Endothelial cell of umbilical vein (primary cell): ENCODE measurements at regions not wholly inside any gene's neighbourhood (a gene's known extent, or its start where the extent isn't known, plus 50 kb on each side); places are given as distances from the start of the nearest gene placed in this dataset.

Experiments
- BruUV-seq: library from RNA; stranded (reverse); fragments of 400-500 nt; replicated peaks from 2 replicates; lab custom pipeline; 2021; lab: Mats Ljungman, UMichigan
- CTCF ChIA-PET: fragments of 300-600, 350-600 bp; sonication (Branson Sonifier 250); formaldehyde crosslinking; loops from one replicate; lab custom pipeline; 2021; ENCODE audit warnings: antibody characterized with exemption, inconsistent platforms; lab: Charles Lee
- POLR2A ChIA-PET: fragments of 300-600, 350-600 bp; sonication (Branson Sonifier 250); formaldehyde crosslinking; loops from one replicate; lab custom pipeline; 2021; ENCODE audit warnings: antibody characterized with exemption, inconsistent platforms; lab: Charles Lee
- DNase-seq: peaks from one replicate; pipeline ENCODE4 v3.0.0-alpha.2; 2011; ENCODE audit warnings: low read depth, low spot score
- FAIRE-seq: peaks from 2 replicates; lab custom pipeline; 2011; peaks lifted over from hg19 to GRCh38; lab: Jason Lieb, UNC
- H2AFZ ChIP-seq: 2 replicates; pipeline ENCODE4 v1.6.0; 2012; ENCODE audit warnings: low read depth, low read length, control low read depth, inconsistent platforms
- H3K27ac ChIP-seq: 2 replicates; pipeline ENCODE4 v1.5.1; 2011; ENCODE audit warnings: low read depth, mild to moderate bottlenecking, control low read depth, low read length, moderate library complexity; ENCODE audit not compliant: insufficient read depth
- H3K27me3 ChIP-seq, 2 experiments: 2 replicates each; pipeline versions ENCODE4 v1.6.0 to v1.6.1; 2011; ENCODE audit warnings: low read length in 2 of 2, mixed read lengths in 1 of 2; ENCODE audit not compliant: control insufficient read depth in 2 of 2, insufficient read depth in 2 of 2
- H3K36me3 ChIP-seq, 2 experiments: 2 replicates in 1 of 2; 3 replicates in 1 of 2; pipeline ENCODE4 v1.5.1; 2011; ENCODE audit warnings: low read length in 2 of 2, mild to moderate bottlenecking in 1 of 2, moderate library complexity in 1 of 2; ENCODE audit not compliant: control insufficient read depth in 2 of 2, insufficient read depth in 2 of 2; ENCODE audit errors: extremely low read depth in 1 of 2
- H3K4me1 ChIP-seq: 3 replicates; pipeline ENCODE4 v1.5.1; 2011; ENCODE audit warnings: mild to moderate bottlenecking, low read length; ENCODE audit not compliant: control insufficient read depth, insufficient read depth; ENCODE audit errors: extremely low read depth
- H3K4me2 ChIP-seq: 2 replicates; pipeline ENCODE4 v1.6.1; 2011; ENCODE audit warnings: low read length, control low read depth, mixed read lengths; ENCODE audit not compliant: insufficient read depth
- H3K4me3 ChIP-seq, 3 experiments: fragments of 200-600 bp in 1 of 3; sonication (generic), shearing (Covaris generic) in 1 of 3; replicated peaks in 1 of 3; 2 replicates each; pipeline ENCODE4 v1.5.1; 2011 to 2016; ENCODE audit warnings: control low read depth in 3 of 3, low read length in 3 of 3, mild to moderate bottlenecking in 2 of 3, inconsistent platforms in 1 of 3, low read depth in 1 of 3, moderate library complexity in 1 of 3; ENCODE audit not compliant: insufficient read depth in 1 of 3
- H3K79me2 ChIP-seq: 2 replicates; pipeline ENCODE4 v1.6.0; 2012; ENCODE audit warnings: low read length, inconsistent platforms; ENCODE audit not compliant: control insufficient read depth, insufficient read depth
- H3K9ac ChIP-seq: replicated peaks from 2 replicates; pipeline ENCODE3; 2011; ENCODE audit warnings: low read length, control low read depth; ENCODE audit not compliant: insufficient read depth; ENCODE audit errors: extremely low read depth
- H3K9me1 ChIP-seq: replicated peaks from 3 replicates; pipeline ENCODE4 v1.6.0; 2011; ENCODE audit warnings: mild to moderate bottlenecking, low read length; ENCODE audit not compliant: control insufficient read depth, insufficient read depth; ENCODE audit errors: extremely low read depth
- H3K9me3 ChIP-seq: replicated peaks from 2 replicates; pipeline ENCODE4 v1.5.1; 2012; ENCODE audit warnings: low read length, inconsistent platforms; ENCODE audit not compliant: control insufficient read depth, insufficient read depth
- H4K20me1 ChIP-seq: replicated peaks from 2 replicates; pipeline ENCODE3; 2011; ENCODE audit warnings: mild to moderate bottlenecking, low read length; ENCODE audit not compliant: control insufficient read depth, insufficient read depth; ENCODE audit errors: extremely low read depth
- CTCF ChIP-seq, 2 donors: IDR thresholded peaks; 1 replicate in 1 of 2; 2 replicates in 1 of 2; pipeline ENCODE4 v1.5.1; 2011; ENCODE audit warnings: low read length in 2 of 2, mild to moderate bottlenecking in 2 of 2, moderate library complexity in 2 of 2, control low read depth in 1 of 2, inconsistent platforms in 1 of 2, low read depth in 1 of 2; ENCODE audit not compliant: insufficient read depth in 1 of 2; ENCODE audit errors: extremely low read depth in 1 of 2
- EZH2 ChIP-seq: IDR thresholded peaks from 2 replicates; pipeline ENCODE4 v1.6.1; 2012; ENCODE audit warnings: borderline replicate concordance, low read depth, mild to moderate bottlenecking, moderate library complexity, low read length, inconsistent platforms; ENCODE audit not compliant: severe bottlenecking
- FOS ChIP-seq: IDR thresholded peaks from 2 replicates; pipeline ENCODE4 v1.6.1; 2011; ENCODE audit warnings: mild to moderate bottlenecking, low read length, moderate library complexity, borderline replicate concordance; ENCODE audit not compliant: insufficient read depth
- GATA2 ChIP-seq: IDR thresholded peaks from 2 replicates; pipeline ENCODE4 v1.7.0; 2011; ENCODE audit warnings: low read depth, mild to moderate bottlenecking, moderate library complexity, mixed read lengths, low read length; ENCODE audit not compliant: insufficient read length, insufficient read depth
- JUN ChIP-seq: IDR thresholded peaks from 2 replicates; pipeline ENCODE4 v1.6.1; 2011; ENCODE audit warnings: borderline replicate concordance, low read depth; ENCODE audit not compliant: insufficient read length, insufficient read depth
- MAX ChIP-seq: IDR thresholded peaks from 2 replicates; pipeline ENCODE4 v1.6.1; 2011; ENCODE audit not compliant: insufficient read depth, insufficient read length
- MYC ChIP-seq: IDR thresholded peaks from one replicate; pipeline ENCODE4 v1.6.1; 2011; ENCODE audit warnings: mild to moderate bottlenecking, low read depth, low read length
- POLR2A ChIP-seq: IDR thresholded peaks from 2 replicates; pipeline ENCODE4 v1.6.1; 2012; ENCODE audit warnings: low read depth, mild to moderate bottlenecking, control low read depth, low read length
- POLR2AphosphoS5 ChIP-seq: IDR thresholded peaks from 2 replicates; pipeline ENCODE4 v1.6.1; 2012; ENCODE audit warnings: low read depth, mild to moderate bottlenecking, control low read depth, low read length, moderate library complexity; ENCODE audit not compliant: insufficient read depth
- dilution Hi-C: fragments of 300-500 bp; cut with MboI; formaldehyde crosslinking; loops from one replicate; pipeline ENCODE4 v1.15.0; 2019; ENCODE audit warnings: low sequenced_read_pairs; ENCODE audit not compliant: extremely low pct_ligation_motif_present
- intact Hi-C: fragments of 100-400 bp; cut with micrococcal nuclease; formaldehyde crosslinking; loops from one replicate; pipeline ENCODE4 v1.10.0; 2022

- H3K79me2 ChIP-seq = no peaks in the 10 kb centered on the region
- no peak for FAIRE-seq
- no peaks in the 10 kb centered on the region for H4K20me1 ChIP-seq
- H3K27ac ChIP-seq = no peak overlapping the region
- no peaks in the 10 kb centered on the region for H3K9me1 ChIP-seq
- no peak overlapping the region for H3K4me2 ChIP-seq
- no peak overlapping the region for H3K9ac ChIP-seq
- DNase-seq = no peak
- BruUV-seq = no TSS peak
- ChIA-PET POLR2A (no interaction called here), CTCF (no interaction called here)
- H3K4me3 ChIP-seq = no peak overlapping the region
- no peak for TF ChIP-seq GATA2
- no peak for TF ChIP-seq CTCF (IDR thresholded peaks at IDR 0.05; ENCODE audit: extremely low read depth in 1 of 2, insufficient read depth in 1 of 2, low read depth in 1 of 2, low read length in 2 of 2)
- TF ChIP-seq JUN = no peak
- TF ChIP-seq FOS = no peak
- TF ChIP-seq MAX = no peak
- no peak for TF ChIP-seq POLR2A
- no peak for TF ChIP-seq EZH2
- TF ChIP-seq MYC = no peak
- no peak for TF ChIP-seq POLR2AphosphoS5
- H3K27me3 ChIP-seq = no peaks in the 10 kb centered on the region
- dilution Hi-C loops (no loop called here), intact Hi-C loops (no loop called here)
- no peaks in the 10 kb centered on the region for H3K36me3 ChIP-seq
- H3K9me3 ChIP-seq = no peaks in the 10 kb centered on the region
- H3K4me1 ChIP-seq = no peaks in the 10 kb centered on the region
- H2AFZ ChIP-seq = no peak overlapping the region
These were observed 1439.0 kb downstream of the CDH11 start for GRCh38 chr16:63682844-63683243.
